GM12891 (cell line): ENCODE measurements at regions not wholly inside any gene's neighbourhood (a gene's known extent, or its start where the extent isn't known, plus 50 kb on each side); places are given as distances from the start of the nearest gene placed in this dataset.

Experiments
- PAX5 ChIP-seq: IDR thresholded peaks from 2 replicates; pipeline ENCODE4 v1.6.1; 2011; ENCODE audit warnings: low read length, moderate library complexity, mild to moderate bottlenecking; ENCODE audit not compliant: insufficient read depth, severe bottlenecking
- POLR2A ChIP-seq: IDR thresholded peaks from 2 replicates; pipeline ENCODE4 v1.6.1; 2011; ENCODE audit warnings: low read depth, low read length, control low read depth
- POLR2AphosphoS5 ChIP-seq: IDR thresholded peaks from 2 replicates; pipeline ENCODE4 v1.6.1; 2011; ENCODE audit warnings: low read depth, low read length, control low read depth
- SPI1 ChIP-seq: IDR thresholded peaks from 2 replicates; pipeline ENCODE4 v1.6.1; 2011; ENCODE audit warnings: low read depth, low read length, control low read depth

DNA sequence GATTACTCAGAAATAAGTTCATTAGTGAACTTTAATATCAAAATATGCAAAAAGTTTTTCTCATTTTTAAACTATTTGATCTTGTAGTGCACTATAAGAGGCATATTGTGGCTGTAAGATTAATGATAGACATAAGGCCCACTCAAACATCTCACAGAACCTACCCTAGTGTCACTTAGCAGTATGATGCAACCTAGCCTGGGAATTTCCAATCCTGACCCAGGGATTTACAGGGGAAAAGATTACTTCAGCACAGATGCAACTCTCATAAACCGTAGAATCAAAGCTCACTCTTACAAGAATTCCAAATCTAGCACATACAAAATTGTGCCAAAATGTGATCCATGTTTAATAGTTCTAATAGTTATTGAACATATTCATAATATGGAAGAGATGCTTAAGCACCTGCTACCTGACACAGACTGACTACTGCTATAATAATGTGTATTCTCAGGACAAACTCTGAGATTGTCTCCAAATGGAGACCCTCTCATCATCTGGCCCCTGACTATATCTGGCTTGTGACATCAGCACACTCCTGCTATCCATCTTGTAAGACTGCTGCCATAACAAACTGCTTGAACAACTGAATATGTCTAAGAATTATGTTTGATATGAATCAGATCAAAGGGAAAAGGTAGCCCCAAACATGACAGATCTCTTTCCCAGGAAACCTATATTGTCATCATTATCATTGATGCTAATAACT, 271.9 kb downstream of the PABPC4L start:
- TF ChIP-seq POLR2AphosphoS5 (no peak), SPI1 (no peak), POLR2A (no peak), PAX5 (no peak)
